ENCODE measurements at regions not wholly inside any gene's neighbourhood (a gene's known extent, or its start where the extent isn't known, plus 50 kb on each side); places are given as distances from the start of the nearest gene placed in this dataset.

GRCh38 chr11:96713301-96713700, 323.5 kb downstream of the JRKL start:
- no peak for DNase-seq (ENCODE audit: low read depth)
- Histone ChIP-seq H3K4me3 (ENCODE audit: low read depth, low read length) (no peak overlapping the region), H3K36me3 (ENCODE audit: control insufficient read depth, insufficient read depth, low read length) (no peaks in the 10 kb centered on the region), H3K27me3 (ENCODE audit: control insufficient read depth, insufficient read depth, low read length) (no peaks in the 10 kb centered on the region)
- TF ChIP-seq CTCF (IDR thresholded peaks at IDR 0.05; ENCODE audit: insufficient read depth, low read length, poor library complexity, severe bottlenecking): no peak

GRCh38 chr11:96714689-96715088, 324.9 kb downstream of the JRKL start:
- DNase-seq (ENCODE audit: low read depth): no peak
- H3K36me3 ChIP-seq (ENCODE audit: control insufficient read depth, insufficient read depth, low read length): no peaks in the 10 kb centered on the region
- no peak for TF ChIP-seq CTCF (IDR thresholded peaks at IDR 0.05; ENCODE audit: insufficient read depth, low read length, poor library complexity, severe bottlenecking)
- H3K27me3 ChIP-seq (ENCODE audit: control insufficient read depth, insufficient read depth, low read length): no peaks in the 10 kb centered on the region
- H3K4me3 ChIP-seq (ENCODE audit: low read depth, low read length): no peak overlapping the region

GRCh38 chr11:96715208-96715607, 325.4 kb downstream of the JRKL start:
- Histone ChIP-seq H3K36me3 (ENCODE audit: control insufficient read depth, insufficient read depth, low read length) (no peaks in the 10 kb centered on the region), H3K4me3 (ENCODE audit: low read depth, low read length) (no peak overlapping the region), H3K27me3 (ENCODE audit: control insufficient read depth, insufficient read depth, low read length) (no peaks in the 10 kb centered on the region)
- DNase-seq (ENCODE audit: low read depth): no peak
- no peak for TF ChIP-seq CTCF (IDR thresholded peaks at IDR 0.05; ENCODE audit: insufficient read depth, low read length, poor library complexity, severe bottlenecking)

- no peak for TF ChIP-seq CTCF (IDR thresholded peaks at IDR 0.05; ENCODE audit: insufficient read depth, low read length, poor library complexity, severe bottlenecking)
- Histone ChIP-seq H3K4me3 (ENCODE audit: low read depth, low read length) (no peak overlapping the region), H3K36me3 (ENCODE audit: control insufficient read depth, insufficient read depth, low read length) (no peaks in the 10 kb centered on the region), H3K27me3 (ENCODE audit: control insufficient read depth, insufficient read depth, low read length) (no peaks in the 10 kb centered on the region)
- DNase-seq (ENCODE audit: low read depth): no peak
These were observed 346.8 kb downstream of the JRKL start for GRCh38 chr11:96736601-96737000.

- Histone ChIP-seq H3K27me3 (ENCODE audit: control insufficient read depth, insufficient read depth, low read length) (no peaks in the 10 kb centered on the region), H3K4me3 (ENCODE audit: low read depth, low read length) (no peak overlapping the region), H3K36me3 (ENCODE audit: control insufficient read depth, insufficient read depth, low read length) (no peaks in the 10 kb centered on the region)
- DNase-seq (ENCODE audit: low read depth): no peak
- no peak for TF ChIP-seq CTCF (IDR thresholded peaks at IDR 0.05; ENCODE audit: insufficient read depth, low read length, poor library complexity, severe bottlenecking)
These were observed 348.5 kb downstream of the JRKL start for GRCh38 chr11:96738311-96738710.

- DNase-seq (ENCODE audit: low read depth): no peak
- no peak overlapping the region for H3K4me3 ChIP-seq (ENCODE audit: low read depth, low read length)
- TF ChIP-seq CTCF (IDR thresholded peaks at IDR 0.05; ENCODE audit: insufficient read depth, low read length, poor library complexity, severe bottlenecking): no peak
- H3K36me3 ChIP-seq (ENCODE audit: control insufficient read depth, insufficient read depth, low read length): no peaks in the 10 kb centered on the region
- H3K27me3 ChIP-seq (ENCODE audit: control insufficient read depth, insufficient read depth, low read length): no peaks in the 10 kb centered on the region
These were observed 351.3 kb downstream of the JRKL start for GRCh38 chr11:96741068-96741467.
